Neural progenitor cell (in vitro differentiated cells): ENCODE measurements at regions not wholly inside any gene's neighbourhood (a gene's known extent, or its start where the extent isn't known, plus 50 kb on each side); places are given as distances from the start of the nearest gene placed in this dataset.

Experiments
- DNase-seq: peaks from one replicate; pipeline ENCODE4 v3.0.0-alpha.2; 2016; ENCODE audit warnings: low spot score
- H2AFZ ChIP-seq: fragments of 200-600 bp; sonication (generic); replicated peaks from 2 replicates; pipeline ENCODE4 v1.6.1; 2016; ENCODE audit warnings: antibody characterized with exemption
- H3F3A ChIP-seq: fragments of 200-600 bp; sonication (generic); 2 replicates; pipeline ENCODE4 v1.6.1; 2016; ENCODE audit warnings: antibody characterized with exemption, low read depth
- H3K27ac ChIP-seq: fragments of 200-600 bp; sonication (generic); 2 replicates; pipeline ENCODE4 v1.5.1; 2016; ENCODE audit warnings: mild to moderate bottlenecking
- H3K27me3 ChIP-seq: fragments of 200-600 bp; sonication (generic); 2 replicates; pipeline ENCODE4 v1.6.1; 2016; ENCODE audit warnings: mild to moderate bottlenecking, moderate library complexity
- H3K36me3 ChIP-seq: fragments of 200-600 bp; sonication (generic); 2 replicates; pipeline ENCODE4 v1.5.1; 2016
- H3K4me1 ChIP-seq: fragments of 200-600 bp; sonication (generic); 2 replicates; pipeline ENCODE4 v1.6.1; 2016; ENCODE audit warnings: mixed run types
- H3K4me2 ChIP-seq: fragments of 200-600 bp; sonication (generic); 2 replicates; pipeline ENCODE4 v1.6.1; 2016
- H3K4me3 ChIP-seq: fragments of 200-600 bp; sonication (generic); 2 replicates; pipeline ENCODE4 v1.5.1; 2016
- H3K79me2 ChIP-seq: fragments of 200-600 bp; sonication (generic); 2 replicates; pipeline ENCODE4 v1.6.1; 2016; ENCODE audit warnings: low read depth
- H3K9ac ChIP-seq: fragments of 200-600 bp; sonication (generic); 2 replicates; pipeline ENCODE4 v1.6.1; 2016
- H3K9me3 ChIP-seq: fragments of 200-600 bp; sonication (generic); 2 replicates; pipeline ENCODE4 v1.5.1; 2016; ENCODE audit warnings: low read depth
- H4K20me1 ChIP-seq: fragments of 200-600 bp; sonication (generic); 2 replicates; pipeline ENCODE4 v1.6.1; 2016; ENCODE audit warnings: low read depth
- H3K27ac Mint-ChIP-seq: 3 replicates; pipeline ENCODE4 v1.8.0; 2021; ENCODE audit warnings: mixed read lengths
- H3K27me3 Mint-ChIP-seq: 2 replicates; pipeline ENCODE4 v1.8.0; 2022; ENCODE audit warnings: low read depth, mild to moderate bottlenecking, inconsistent platforms, moderate library complexity, mixed read lengths; ENCODE audit not compliant: insufficient read depth
- H3K36me3 Mint-ChIP-seq: 3 replicates; pipeline ENCODE4 v1.8.0; 2021; ENCODE audit warnings: mixed read lengths
- H3K4me1 Mint-ChIP-seq: 3 replicates; pipeline ENCODE4 v1.8.0; 2021; ENCODE audit warnings: mixed read lengths
- H3K4me3 Mint-ChIP-seq: 3 replicates; pipeline ENCODE4 v1.8.0; 2021; ENCODE audit warnings: mild to moderate bottlenecking, moderate library complexity, mixed read lengths
- H3K9me3 Mint-ChIP-seq: 3 replicates; pipeline ENCODE4 v1.8.0; 2020; ENCODE audit warnings: mixed read lengths
- CTCF ChIP-seq: fragments of 200-600 bp; sonication (generic); IDR thresholded peaks from 2 replicates; pipeline ENCODE4 v1.5.1; 2017; ENCODE audit warnings: antibody characterized with exemption, mild to moderate bottlenecking
- EZH2 ChIP-seq: fragments of 200-600 bp; sonication (generic); IDR thresholded peaks from 2 replicates; pipeline ENCODE4 v1.6.1; 2017; ENCODE audit warnings: antibody characterized with exemption, mild to moderate bottlenecking, moderate library complexity
- EZH2phosphoT487 ChIP-seq: fragments of 200-600 bp; sonication (generic); IDR thresholded peaks from 2 replicates; pipeline ENCODE4 v1.6.1; 2017; ENCODE audit warnings: antibody characterized with exemption

- DNase-seq: no peak
- peaks cover 63% of the 10 kb centered on the region for H4K20me1 ChIP-seq
- TF ChIP-seq EZH2: no peak
- Mint-ChIP-seq H3K4me3 (no peak overlapping the region), H3K4me1 (peaks cover 29% of the 10 kb centered on the region), H3K27me3 (peaks cover 11% of the 10 kb centered on the region), H3K27ac (no peak overlapping the region), H3K36me3 (peaks cover 4% of the 10 kb centered on the region), H3K9me3 (no peaks in the 10 kb centered on the region)
- H3K9me3 ChIP-seq: no peaks in the 10 kb centered on the region
- H3K27me3 ChIP-seq: no peaks in the 10 kb centered on the region
- no peaks in the 10 kb centered on the region for H3K79me2 ChIP-seq
- no peaks in the 10 kb centered on the region for H3K36me3 ChIP-seq
- H3K4me2 ChIP-seq: no peak overlapping the region
- no peak overlapping the region for H2AFZ ChIP-seq
- peaks cover 6% of the 10 kb centered on the region for H3F3A ChIP-seq
- H3K4me3 ChIP-seq: no peak overlapping the region
- peaks cover 17% of the 10 kb centered on the region for H3K4me1 ChIP-seq
- H3K27ac ChIP-seq: no peak overlapping the region
- H3K9ac ChIP-seq: no peak overlapping the region
Observed at GRCh38 chr12:124396544-124397398, 101.9 kb downstream of the RFLNA start.

- Mint-ChIP-seq H3K4me3 (no peak overlapping the region), H3K27ac (no peak overlapping the region), H3K27me3 (peaks cover 14% of the 10 kb centered on the region), H3K36me3 (peaks cover 6% of the 10 kb centered on the region), H3K9me3 (no peaks in the 10 kb centered on the region), H3K4me1 (peaks cover 24% of the 10 kb centered on the region)
- H3K4me1 ChIP-seq: peaks cover 14% of the 10 kb centered on the region
- no peak for TF ChIP-seq EZH2phosphoT487
- H3K79me2 ChIP-seq: no peaks in the 10 kb centered on the region
- H3K9me3 ChIP-seq: no peaks in the 10 kb centered on the region
- no peak overlapping the region for H2AFZ ChIP-seq
- H3K4me2 ChIP-seq: no peak overlapping the region
- H3K9ac ChIP-seq: no peak overlapping the region
- H3K27ac ChIP-seq: no peak overlapping the region
- no peaks in the 10 kb centered on the region for H3K27me3 ChIP-seq
- no peak for DNase-seq
- no peaks in the 10 kb centered on the region for H3F3A ChIP-seq
- H3K4me3 ChIP-seq: no peak overlapping the region
- peaks cover 63% of the 10 kb centered on the region for H4K20me1 ChIP-seq
- H3K36me3 ChIP-seq: no peaks in the 10 kb centered on the region
Observed at GRCh38 chr12:124395986-124396385, 101.1 kb downstream of the RFLNA start.

GRCh38 chr12:124395284-124395752 is 100.4 kb downstream of the RFLNA start:
- peaks cover 14% of the 10 kb centered on the region for H3K4me1 ChIP-seq
- H3K4me3 ChIP-seq: no peak overlapping the region
- no peak for DNase-seq
- H3K4me2 ChIP-seq: no peak overlapping the region
- H4K20me1 ChIP-seq: peaks cover 70% of the 10 kb centered on the region
- H3K79me2 ChIP-seq: no peaks in the 10 kb centered on the region
- H2AFZ ChIP-seq: no peak overlapping the region
- no peak overlapping the region for H3K9ac ChIP-seq
- H3K27ac ChIP-seq: no peak overlapping the region
- Mint-ChIP-seq H3K27ac (no peak overlapping the region), H3K4me3 (no peak overlapping the region), H3K4me1 (peaks cover 24% of the 10 kb centered on the region), H3K27me3 (peaks cover 15% of the 10 kb centered on the region), H3K36me3 (peaks cover 5% of the 10 kb centered on the region), H3K9me3 (no peaks in the 10 kb centered on the region)
- no peaks in the 10 kb centered on the region for H3K27me3 ChIP-seq
- no peak for TF ChIP-seq CTCF
- TF ChIP-seq EZH2: no peak
- no peak for TF ChIP-seq EZH2phosphoT487
- H3K9me3 ChIP-seq: no peaks in the 10 kb centered on the region
- no peaks in the 10 kb centered on the region for H3F3A ChIP-seq
- H3K36me3 ChIP-seq: no peaks in the 10 kb centered on the region

- Histone ChIP-seq H4K20me1 (peaks cover 71% of the 10 kb centered on the region), H3K4me2 (no peak overlapping the region), H3K9ac (no peak overlapping the region), H3K27me3 (peaks cover 6% of the 10 kb centered on the region), H3F3A (peaks cover 5% of the 10 kb centered on the region), H3K4me3 (no peak overlapping the region), H3K79me2 (no peaks in the 10 kb centered on the region), H2AFZ (no peak overlapping the region), H3K4me1 (peaks cover 14% of the 10 kb centered on the region), H3K36me3 (no peaks in the 10 kb centered on the region), H3K27ac (no peak overlapping the region), H3K9me3 (no peaks in the 10 kb centered on the region)
- no peak for DNase-seq
- Mint-ChIP-seq H3K9me3 (no peaks in the 10 kb centered on the region), H3K27ac (no peak overlapping the region), H3K4me1 (peaks cover 25% of the 10 kb centered on the region), H3K4me3 (no peak overlapping the region), H3K36me3 (peaks cover 2% of the 10 kb centered on the region), H3K27me3 (peaks cover 13% of the 10 kb centered on the region)
- TF ChIP-seq EZH2phosphoT487 (no peak), EZH2 (no peak), CTCF (no peak)
Observed at GRCh38 chr12:124394462-124395128, 99.7 kb downstream of the RFLNA start.
